ENCODE measurements at regions not wholly inside any gene's neighbourhood (a gene's known extent, or its start where the extent isn't known, plus 50 kb on each side); places are given as distances from the start of the nearest gene placed in this dataset.

- Histone ChIP-seq H3K4me2 (ENCODE audit: insufficient read depth, low read length) (no peak overlapping the region), H3K9me3 (replicated peaks; ENCODE audit: control insufficient read depth, insufficient read depth, low read length) (no peaks in the 10 kb centered on the region), H3K4me1 (ENCODE audit: control insufficient read depth, extremely low read depth, insufficient read depth, low read length) (no peaks in the 10 kb centered on the region), H3K4me3 (replicated peaks in 1 of 3; ENCODE audit: insufficient read depth in 1 of 3, low read depth in 1 of 3, low read length in 3 of 3) (no peak overlapping the region), H3K79me2 (ENCODE audit: control insufficient read depth, insufficient read depth, low read length) (no peaks in the 10 kb centered on the region), H3K36me3 (ENCODE audit: control insufficient read depth in 2 of 2, extremely low read depth in 1 of 2, insufficient read depth in 2 of 2, low read length in 2 of 2) (no peaks in the 10 kb centered on the region), H3K9me1 (replicated peaks; ENCODE audit: control insufficient read depth, extremely low read depth, insufficient read depth, low read length) (no peaks in the 10 kb centered on the region), H3K27ac (ENCODE audit: insufficient read depth, low read depth, low read length) (no peak overlapping the region), H4K20me1 (replicated peaks; ENCODE audit: control insufficient read depth, extremely low read depth, insufficient read depth, low read length) (no peaks in the 10 kb centered on the region), H2AFZ (ENCODE audit: low read depth, low read length) (no peak overlapping the region), H3K27me3 (ENCODE audit: control insufficient read depth in 2 of 2, insufficient read depth in 2 of 2, low read length in 2 of 2) (no peaks in the 10 kb centered on the region), H3K9ac (replicated peaks; ENCODE audit: extremely low read depth, insufficient read depth, low read length) (no peak overlapping the region)
- intact Hi-C loops (cut with micrococcal nuclease), result no loop called here
- DNase-seq (ENCODE audit: low read depth, low spot score) (no peak), FAIRE-seq (no peak)
- POLR2A ChIA-PET, result no interaction called here
- BruUV-seq (replicated peaks), result no TSS peak
- CTCF ChIA-PET, result interaction anchor here (0.8 to 1.7 kb wide), 3 partner anchors 9 to 16 kb away, joined by 3 to 4 read pairs (median 3); no protein-coding TSS in a partner anchor
- dilution Hi-C loops (cut with MboI; ENCODE audit: extremely low pct_ligation_motif_present, low sequenced_read_pairs), result loop anchor here (25.0 kb wide), 1 partner anchor 902 kb away; no protein-coding TSS in a partner anchor
- TF ChIP-seq CTCF (IDR thresholded peaks at IDR 0.05; ENCODE audit: extremely low read depth in 1 of 2, insufficient read depth in 1 of 2, low read depth in 1 of 2, low read length in 2 of 2) (no peak), POLR2AphosphoS5 (IDR thresholded peaks at IDR 0.05; ENCODE audit: insufficient read depth, low read depth, low read length) (no peak), MYC (IDR thresholded peaks at IDR 0.05; ENCODE audit: low read depth, low read length) (no peak), POLR2A (IDR thresholded peaks at IDR 0.05; ENCODE audit: low read depth, low read length) (no peak), GATA2 (IDR thresholded peaks at IDR 0.05; ENCODE audit: insufficient read depth, insufficient read length, low read depth, low read length) (no peak), JUN (IDR thresholded peaks at IDR 0.05; ENCODE audit: borderline replicate concordance, insufficient read depth, insufficient read length, low read depth) (no peak), EZH2 (IDR thresholded peaks at IDR 0.05; ENCODE audit: borderline replicate concordance, low read depth, low read length, severe bottlenecking) (no peak), FOS (IDR thresholded peaks at IDR 0.05; ENCODE audit: borderline replicate concordance, insufficient read depth, low read length) (no peak)
These were observed 663.3 kb downstream of the RFPL4B start for GRCh38 chr6:113010196-113010989.

Measured in endothelial cell of umbilical vein (primary cell).